Hippocampal formation (tissue), 2 donors: ENCODE measurements at regions not wholly inside any gene's neighbourhood (a gene's known extent, or its start where the extent isn't known, plus 50 kb on each side); places are given as distances from the start of the nearest gene placed in this dataset.

Source experiments
- DNase-seq, 2 donors: peaks; one replicate each; lab custom pipeline; 2025; lab: John Stamatoyannopoulos, UW

DNA sequence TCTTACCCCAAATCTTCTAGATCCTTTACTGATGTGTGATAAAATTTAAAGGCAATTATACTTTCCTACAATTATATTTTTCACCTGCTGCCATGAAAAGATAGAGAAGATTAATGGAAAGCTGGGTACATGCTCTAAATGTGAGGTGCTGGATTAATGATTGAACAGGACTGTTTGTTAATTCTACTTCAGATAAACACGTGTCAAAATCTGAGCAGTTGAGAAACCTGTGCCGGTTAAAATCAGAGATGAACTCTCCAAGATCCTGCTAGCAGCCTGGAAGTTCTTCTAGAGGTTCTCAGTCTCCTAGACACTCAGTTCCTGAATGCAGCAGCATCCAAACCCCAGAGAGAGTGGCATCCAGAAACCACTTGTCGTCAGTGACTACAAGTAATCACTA, 69.2 kb downstream of the INHBA start:
- no peak for DNase-seq

DNA sequence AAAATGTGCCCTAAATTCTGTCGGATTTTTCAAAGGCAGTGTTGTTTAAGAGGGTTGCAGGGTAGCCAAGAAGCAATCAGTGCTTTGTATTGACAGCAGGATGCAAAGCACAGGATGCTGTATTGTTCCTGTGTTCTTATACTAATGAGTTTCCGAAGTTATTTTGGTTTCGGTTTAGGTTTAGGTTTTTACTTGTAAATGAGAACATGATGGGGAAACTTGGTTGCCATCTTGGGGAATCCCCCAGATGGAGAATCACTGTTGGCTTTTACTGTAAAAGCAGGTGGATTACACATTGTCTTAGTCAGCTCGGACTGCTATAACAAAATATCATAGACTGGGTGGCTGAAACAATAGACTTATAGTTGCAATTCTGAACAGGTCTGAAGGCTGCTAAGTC, 72.1 kb downstream of the INHBA start:
- no peak for DNase-seq

DNA sequence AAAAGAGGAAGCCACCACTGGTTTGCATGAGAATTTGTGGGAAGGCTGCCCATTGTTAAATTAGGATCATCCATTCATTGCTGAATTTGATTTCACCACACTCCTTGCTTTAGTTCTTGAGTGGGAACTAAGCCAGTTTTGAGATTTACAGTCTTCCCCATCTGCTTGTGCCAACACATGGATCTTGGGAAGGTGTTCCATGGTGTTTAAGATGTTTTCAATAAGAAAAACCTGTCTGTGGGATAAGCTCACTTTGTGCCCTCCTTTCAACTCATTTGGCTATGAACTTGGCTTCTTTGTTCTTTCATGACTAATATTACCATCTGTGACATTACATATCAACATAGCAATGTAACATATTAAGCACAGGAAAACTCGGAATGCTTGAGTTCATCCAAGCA, 73.2 kb downstream of the INHBA start:
- DNase-seq, result no peak

DNA sequence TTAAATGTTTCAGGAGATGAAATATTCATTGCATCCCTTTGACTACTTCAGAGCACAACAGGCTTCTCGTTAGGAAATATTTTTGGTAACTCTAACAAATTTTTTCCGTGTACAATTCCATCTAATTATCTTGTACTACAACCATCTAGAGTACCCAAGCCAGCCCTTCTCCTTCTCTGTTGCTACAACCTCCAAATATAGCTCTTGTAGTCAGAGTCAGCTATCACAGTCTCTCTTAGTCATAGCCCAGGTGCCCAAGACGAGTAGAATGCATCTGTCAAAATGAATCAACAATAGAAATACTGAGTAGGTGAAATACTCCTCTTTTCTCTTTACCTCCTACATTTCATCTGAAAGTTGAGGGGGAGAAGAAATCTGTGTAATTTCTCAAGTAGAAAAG, 74.0 kb downstream of the INHBA start:
- peak in 1 of 2 donors; percentile 20 for DNase-seq

DNA sequence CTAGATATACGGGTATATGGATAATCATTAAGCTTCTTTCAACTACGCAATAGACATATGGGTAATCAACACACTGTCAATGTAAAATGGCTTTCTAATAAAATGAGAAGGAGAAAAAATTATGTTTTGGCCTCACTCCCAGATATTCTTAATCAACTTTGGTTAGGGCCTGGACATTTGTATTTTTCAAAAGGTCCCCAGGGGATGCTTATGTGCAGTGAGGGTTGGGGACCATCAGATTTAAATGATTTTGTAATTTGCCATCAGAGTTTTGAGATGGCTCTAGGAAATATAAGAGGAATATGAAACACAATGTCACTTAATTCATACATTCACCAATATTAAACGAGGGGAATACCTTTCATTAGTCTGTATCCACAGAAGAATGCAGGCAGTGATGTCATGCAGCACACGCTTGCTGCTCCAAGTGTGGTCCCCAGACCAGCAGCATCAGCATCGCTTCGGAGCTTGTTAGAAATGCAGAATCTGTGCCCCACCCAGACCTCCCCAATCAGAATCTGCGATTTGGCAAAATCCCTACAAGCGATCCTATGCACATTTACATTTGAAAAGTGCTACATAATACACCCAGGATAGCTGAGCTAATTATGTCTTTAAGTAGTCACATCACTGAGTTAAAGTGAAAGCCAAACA, 75.1 kb downstream of the INHBA start:
- DNase-seq, result no peak

DNA sequence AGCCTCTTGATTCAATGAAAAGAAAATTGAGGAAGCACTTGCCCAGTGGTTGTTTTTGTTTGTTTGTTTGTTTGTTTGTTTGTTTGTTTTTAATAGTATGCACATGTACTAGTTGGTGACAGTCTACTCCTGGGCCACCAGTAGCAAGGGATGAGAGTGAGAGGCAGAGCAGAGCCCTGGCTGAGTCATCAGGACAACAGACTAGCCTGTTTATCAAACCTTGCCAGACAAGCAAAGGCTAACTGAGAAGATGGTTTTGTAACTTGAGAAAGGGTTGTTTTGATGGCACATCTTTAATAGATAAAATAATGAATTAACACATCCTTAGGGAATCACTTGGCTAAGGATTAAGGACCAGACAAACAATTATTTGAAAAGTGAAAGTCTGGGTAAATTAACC, 78.1 kb downstream of the INHBA start:
- DNase-seq, result no peak

DNA sequence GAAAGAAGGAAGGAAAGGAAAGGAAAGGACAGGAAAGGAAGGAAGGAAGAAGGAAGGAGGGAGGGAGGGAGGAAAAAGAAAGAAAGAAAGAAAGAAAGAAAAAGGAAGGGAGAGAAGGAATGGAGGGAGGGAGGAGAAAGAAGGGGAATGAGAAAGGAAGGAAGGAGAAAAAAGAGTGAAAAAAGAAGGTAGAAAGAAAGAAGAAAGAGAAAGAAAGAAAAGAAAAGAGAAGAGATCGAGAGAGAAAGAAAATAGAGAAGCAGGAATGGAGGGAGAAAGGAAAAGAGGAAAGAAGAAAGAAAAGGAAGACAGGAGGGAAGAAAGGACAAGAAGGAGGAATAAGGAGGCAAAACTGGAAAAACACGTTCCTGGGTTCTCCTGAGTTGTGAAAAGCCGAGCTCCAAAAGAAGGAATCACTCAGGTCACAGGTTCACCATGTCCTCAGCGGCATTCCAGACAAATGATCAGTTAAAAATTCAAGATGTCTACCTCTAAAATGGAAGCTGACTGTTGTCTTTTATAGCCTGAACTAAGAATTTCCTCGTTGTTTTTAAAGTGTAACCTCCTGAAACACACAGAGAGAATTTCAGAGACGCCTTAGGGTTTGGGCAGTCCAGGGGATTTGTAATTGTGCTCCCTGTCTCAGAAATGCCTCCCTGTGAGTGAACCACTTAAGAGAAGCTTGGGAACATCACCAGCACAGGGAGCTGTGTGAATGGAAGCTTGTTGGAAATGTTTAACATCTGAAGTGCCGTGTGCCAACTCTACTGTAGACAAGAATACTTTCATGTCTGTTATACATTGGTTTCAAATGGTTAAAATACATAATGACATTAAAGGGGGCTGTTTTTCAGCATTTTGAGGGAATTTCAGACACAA, 80.7 kb downstream of the INHBA start:
- no peak for DNase-seq

DNA sequence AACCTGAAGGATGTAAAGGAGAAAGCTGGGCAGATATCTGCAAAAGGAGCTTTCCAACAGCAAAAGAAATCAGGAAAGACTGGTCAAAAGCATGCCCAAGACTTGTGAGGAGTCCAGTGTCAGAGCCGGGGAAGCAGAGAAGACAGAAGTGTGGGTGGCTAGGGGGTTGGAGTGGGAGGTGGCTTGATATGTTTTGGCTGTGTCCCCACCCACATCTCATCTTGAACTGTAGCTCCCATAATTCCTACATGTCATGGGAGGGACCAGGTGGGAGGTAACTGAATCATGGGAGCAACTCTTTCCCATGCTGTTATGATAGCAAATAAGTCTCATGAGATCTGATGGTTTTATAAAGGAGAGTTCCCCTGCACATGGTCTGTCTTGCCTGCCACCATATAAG, 84.9 kb downstream of the INHBA start:
- DNase-seq, result no peak

DNA sequence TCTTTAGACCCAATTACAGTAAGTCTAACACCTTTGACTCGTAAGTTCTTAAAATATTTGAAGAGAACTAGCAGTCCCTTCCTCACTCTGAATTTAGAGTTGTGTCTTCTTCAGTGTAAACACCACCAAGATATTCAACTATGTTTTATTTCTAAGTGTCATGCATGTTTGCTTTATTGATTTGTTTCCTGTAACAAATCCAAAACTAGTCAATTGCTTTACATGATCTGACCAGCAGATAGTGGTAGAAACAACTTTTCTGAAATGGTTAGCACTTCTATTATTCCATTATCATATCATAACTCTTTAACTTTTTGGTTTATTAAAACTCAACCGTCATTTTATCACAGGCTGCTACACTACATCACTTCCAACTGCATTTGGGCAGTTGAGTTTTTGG, 90.1 kb downstream of the INHBA start:
- no peak for DNase-seq

DNA sequence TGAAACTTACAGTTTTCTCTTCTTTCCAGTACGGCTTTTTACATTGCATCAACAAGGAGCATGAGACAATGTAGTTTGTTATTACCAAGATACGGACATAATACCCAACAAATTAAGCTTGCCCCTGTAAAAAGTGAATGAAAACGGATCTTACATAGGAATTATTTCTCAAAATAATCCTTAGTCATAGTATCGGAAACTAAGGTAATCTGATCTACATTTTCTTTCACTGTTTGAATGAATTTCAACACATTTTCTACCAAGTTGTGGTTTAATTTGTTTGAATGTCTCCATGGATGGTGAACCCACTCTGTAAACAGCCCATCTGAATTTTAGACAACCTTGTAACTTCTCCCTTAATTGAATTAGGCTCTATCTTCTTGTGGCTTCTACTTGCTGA, 90.5 kb downstream of the INHBA start:
- no peak for DNase-seq

DNA sequence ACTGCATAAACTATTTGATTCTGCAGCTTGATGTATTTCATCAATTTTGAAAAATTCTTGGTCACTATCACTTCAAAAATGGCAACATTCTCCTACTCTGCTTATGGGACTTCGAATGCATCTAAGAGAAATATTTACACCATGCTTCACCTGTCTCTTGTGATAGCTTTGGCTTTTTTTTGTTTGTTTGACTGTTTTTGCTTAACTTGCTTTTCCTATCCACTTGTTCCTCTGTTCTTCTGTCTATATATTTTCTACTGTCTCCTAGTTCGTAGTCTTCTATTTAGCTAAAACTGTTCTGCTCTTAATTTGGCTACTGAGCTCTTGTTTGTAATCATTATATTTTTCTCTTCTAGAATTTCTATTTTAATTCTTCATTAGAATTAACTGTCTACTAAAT, 94.4 kb downstream of the INHBA start:
- DNase-seq, result no peak

DNA sequence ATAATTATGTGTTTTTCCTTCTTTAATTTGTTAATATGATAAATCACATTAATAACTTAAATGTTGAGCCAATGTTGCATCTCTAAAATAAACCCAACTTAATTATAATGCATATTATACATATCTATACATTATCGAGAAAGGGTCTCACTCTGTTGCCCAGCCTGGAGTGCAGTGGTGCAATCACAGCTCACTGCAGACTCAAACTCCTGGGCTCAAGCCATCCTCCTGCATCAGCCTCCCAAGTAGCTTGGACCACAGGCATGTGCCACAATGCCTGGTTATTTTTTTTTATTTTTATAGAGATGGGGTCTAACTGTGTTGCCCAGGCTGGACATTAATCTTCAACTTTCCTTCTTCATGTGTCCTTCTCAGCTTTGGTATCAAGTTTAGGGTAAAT, 98.9 kb downstream of the INHBA start:
- no peak for DNase-seq

DNA sequence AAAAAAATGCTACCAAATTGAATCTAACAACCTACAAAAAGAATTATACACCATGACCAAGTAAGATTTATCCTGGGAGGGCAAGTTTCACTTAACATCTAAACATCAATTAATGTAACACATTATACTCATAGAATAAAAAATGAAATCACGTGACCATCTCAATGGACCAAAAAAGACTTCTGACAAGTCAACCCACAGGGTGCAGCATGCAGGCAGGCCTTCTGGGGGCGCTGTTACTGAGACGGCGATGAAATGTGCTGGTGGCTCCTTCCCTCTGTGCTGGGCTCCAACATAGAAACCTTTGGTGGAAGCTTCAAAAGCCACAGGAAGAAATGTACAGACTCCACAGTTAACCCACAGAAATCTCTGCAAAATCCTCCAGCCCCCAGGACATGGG, 103.1 kb downstream of the INHBA start:
- no peak for DNase-seq

DNA sequence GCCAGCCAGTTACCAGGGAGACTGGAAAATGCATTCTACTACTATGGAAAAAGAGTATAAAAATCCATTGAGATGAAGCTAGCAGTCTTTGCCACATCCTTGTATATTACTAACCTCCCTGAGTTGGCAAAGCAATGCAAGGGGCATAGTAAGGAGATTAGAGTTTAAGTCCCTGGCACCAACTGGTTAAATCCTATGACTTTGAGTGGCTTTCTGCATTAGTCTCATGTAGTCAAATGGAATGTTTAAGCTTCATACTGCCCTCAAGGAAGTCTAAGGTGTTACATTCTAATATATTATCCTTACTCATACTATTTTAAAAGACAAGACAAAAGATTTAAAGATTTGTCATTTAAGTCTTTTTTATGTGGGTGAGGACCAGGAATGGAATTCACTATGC, 110.1 kb downstream of the INHBA start:
- no peak for DNase-seq

DNA sequence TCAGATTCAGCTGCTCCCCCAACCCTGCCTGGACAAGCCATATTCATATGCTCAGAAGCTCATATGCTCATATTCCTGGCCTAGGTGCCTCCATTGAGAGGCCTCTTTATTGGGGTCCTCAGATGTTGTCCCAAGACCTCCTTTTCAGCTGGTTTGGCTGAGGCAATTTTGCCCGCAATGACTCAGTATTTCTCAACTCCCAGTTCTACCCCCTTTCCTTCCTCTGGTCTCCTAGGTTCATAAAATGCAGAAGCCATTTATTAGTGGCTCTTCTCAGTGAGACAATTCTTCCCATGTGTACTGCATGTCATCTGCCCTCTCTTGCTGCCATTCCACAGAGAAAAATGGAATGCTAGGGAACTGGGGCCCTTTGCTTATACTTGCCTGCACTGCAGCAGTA, 110.7 kb downstream of the INHBA start:
- no peak for DNase-seq

DNA sequence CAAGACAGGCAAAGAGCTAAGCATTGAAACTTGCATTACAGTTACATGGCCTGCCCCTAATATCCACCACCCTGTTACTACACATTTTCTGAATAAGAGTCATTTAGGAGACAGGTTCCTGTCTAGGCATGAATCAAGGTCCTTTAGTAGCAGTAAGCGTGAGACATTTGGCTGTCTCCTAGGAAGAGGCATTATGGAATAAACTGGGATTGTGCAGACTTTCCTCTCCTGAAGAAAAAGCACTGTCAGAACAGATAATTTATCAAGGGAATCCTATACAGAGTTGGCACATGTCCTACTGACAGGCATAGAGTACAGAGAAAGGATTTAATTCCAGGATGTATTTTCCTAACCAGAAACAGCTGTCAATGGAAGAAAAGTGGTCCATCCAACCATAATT, 111.9 kb downstream of the INHBA start:
- DNase-seq, result no peak

DNA sequence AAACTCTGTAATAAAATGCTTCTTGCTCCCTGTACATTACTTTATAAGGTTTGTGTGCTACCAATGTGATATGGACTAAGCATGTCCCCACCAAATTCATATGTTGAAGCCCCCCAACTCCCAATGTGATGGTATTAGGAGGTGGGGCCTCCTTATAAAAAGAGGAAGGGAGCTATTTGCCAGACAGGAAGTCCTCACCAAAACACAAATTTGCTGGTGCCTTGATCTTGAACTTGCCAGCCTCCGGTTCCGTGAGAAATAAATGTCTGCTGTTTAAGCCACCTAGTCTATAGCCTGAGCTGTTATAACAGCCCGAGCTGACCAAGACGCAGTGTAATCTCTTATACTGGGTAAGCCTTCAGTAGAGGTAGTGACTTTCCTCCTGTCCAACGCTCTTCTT, 114.5 kb downstream of the INHBA start:
- no peak for DNase-seq

DNA sequence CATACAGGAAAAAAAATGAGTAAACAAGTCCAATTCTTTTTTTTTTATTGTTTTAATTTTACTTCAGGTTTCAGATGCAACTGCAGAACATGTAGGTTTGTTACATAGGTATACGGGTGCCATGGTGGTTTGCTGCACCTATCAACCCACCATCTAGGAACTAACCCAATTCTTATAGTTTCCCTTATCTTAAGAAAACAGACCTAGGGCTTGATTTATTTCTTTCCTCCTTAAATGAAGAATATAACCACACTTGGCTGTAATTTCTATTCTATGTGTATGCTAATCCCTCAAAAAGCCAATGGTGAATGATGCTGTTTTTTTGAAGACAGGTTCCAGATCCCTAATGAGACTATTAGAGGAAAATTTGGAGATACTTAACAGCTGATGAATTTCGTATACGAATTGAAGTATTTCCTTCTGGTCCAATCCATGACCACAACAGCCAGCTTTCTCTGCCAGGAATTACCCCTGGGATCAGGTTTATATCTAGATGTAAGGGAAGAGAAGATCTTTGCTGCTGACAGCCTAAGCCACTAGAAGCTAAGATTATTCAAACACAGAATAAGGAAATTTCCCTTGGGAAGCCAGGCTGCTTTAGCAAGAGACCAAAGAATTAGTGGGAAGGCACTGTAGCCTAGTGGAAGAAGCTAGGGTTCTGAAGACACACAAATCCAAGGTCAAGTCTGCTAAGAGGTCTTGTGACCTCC, 115.8 kb downstream of the INHBA start:
- no peak for DNase-seq

DNA sequence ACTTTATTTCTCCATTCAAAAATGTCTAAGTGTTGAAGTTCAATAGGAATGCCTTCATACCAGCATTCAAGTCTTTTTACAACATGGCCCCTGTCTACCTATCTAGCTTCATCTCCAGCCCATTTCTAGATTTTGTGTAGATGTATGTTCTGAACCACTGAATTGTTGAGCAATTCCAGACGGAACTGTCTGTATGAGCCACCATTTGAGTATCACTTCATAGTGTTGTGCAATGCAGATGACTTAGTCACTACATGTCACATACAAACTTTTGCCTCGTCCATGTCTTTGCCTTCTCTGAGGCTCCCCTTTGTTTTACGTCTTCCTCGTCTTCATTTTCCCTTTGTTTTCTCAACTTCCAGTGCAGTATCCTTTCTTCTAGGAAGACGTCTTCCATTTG, 118.1 kb downstream of the INHBA start:
- DNase-seq, result no peak

DNA sequence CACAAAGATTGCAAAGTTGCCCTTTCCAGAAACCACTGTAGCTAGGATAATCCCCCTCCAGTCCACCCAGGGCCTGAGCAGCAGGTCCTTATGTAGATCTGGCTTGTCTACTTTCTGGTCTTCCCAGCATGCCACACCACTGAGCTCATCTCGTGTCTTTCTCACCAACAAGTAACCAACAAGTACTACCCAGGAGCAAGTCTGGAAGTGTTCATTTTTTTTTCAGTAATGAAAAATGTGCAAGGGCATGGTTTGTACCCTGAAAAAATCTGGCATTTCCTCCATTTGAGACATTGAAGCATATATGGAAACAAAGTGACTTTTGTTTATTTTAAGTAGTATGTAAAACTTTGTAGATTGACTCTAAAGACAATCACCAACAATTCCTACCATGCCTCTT, 120.8 kb downstream of the INHBA start:
- no peak for DNase-seq

DNA sequence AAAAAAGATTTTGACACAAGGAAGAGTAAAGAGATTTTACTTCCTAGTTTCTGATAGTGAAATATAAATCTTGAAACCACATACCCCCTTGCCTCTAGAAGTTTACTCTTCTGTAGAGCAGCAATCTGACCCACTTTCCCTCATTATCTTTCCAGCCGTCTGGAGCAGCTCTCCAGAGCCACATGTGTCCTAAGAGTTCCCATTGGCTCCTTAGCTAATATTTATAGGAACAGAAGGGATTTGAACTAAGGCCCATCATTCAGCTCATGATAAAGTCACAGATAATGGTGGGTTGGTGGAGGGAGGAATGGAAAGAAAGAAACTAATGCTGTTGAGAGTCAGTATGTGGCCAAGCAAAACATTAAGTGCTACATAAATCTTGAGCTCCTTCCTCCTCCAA, 121.8 kb downstream of the INHBA start:
- DNase-seq, result no peak

DNA sequence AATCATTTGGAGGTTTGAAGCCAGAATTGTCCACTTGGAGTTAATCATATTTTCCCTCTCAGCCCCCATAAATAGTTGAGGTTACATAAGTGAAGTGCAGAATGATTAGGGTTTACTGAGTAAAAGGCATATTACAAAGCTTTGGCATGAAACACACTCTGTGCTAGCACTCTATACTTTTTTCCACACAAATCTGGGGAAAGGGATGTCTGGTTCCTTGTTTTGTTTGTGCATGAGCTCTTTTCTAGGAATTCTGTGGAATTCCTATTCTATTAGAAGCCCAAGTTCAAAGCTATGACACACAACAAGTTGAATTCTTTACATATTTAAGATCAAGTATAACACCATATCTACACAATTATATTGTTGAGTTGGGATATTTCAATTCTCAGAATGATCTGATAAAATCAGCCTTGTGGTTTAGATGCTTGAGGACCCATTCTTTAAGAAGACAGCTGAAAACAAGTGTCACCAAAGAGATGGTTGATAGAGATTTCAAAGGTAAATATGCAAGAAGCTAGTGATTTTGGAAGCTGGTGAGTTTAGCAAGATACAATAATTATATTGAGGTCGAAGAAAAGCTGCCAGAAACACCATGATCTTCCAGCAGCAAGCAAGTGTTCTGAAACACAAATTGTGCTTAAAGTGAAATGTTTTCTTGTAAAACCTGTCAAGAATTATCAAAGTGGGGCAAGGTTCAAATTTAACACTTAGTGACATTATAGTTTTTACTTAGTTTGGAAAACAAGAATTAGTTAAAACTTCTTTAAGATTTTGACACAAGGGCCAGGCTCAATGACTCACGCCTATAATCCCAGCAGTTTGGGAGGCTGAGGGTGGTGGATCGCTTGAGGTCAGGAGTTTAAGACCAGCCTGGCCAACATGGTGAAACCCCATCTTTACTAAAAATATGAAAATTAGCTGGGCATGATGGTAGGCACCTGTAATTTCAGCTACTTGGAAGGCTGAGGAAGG, 122.6 kb downstream of the INHBA start:
- DNase-seq, result no peak
